Stomach (tissue), 8 donors: ENCODE measurements at regions not wholly inside any gene's neighbourhood (a gene's known extent, or its start where the extent isn't known, plus 50 kb on each side); places are given as distances from the start of the nearest gene placed in this dataset.

Experiments used
- DNase-seq, 2 donors: peaks; one replicate each; pipeline versions ENCODE4 v3.0.0 to v3.0.0-alpha.2; 2013 to 2019
- H3K27ac ChIP-seq, 5 donors: fragments of 200-600 bp in 4 of 5; sonication (generic) in 4 of 5; one replicate each; pipeline ENCODE4 v1.5.1; 2013 to 2019; ENCODE audit warnings: mild to moderate bottlenecking in 1 of 5, moderate library complexity in 1 of 5
- H3K27me3 ChIP-seq, 3 donors: fragments of 200-600 bp; sonication (generic); one replicate each; pipeline ENCODE4 v1.5.1; 2017 to 2019; ENCODE audit warnings: mixed run types in 1 of 3
- H3K36me3 ChIP-seq, 4 donors: fragments of 200-600 bp; sonication (generic); 1 replicate in 3 of 4; 2 replicates in 1 of 4; pipeline ENCODE4 v1.5.1; 2016 to 2019
- H3K4me1 ChIP-seq, 4 donors: fragments of 200-600 bp; sonication (generic); one replicate each; pipeline ENCODE4 v1.5.1; 2016 to 2019
- H3K4me3 ChIP-seq, 4 donors: fragments of 200-600 bp; sonication (generic) in 3 of 4; one replicate each; pipeline ENCODE4 v1.5.1; 2016 to 2019; ENCODE audit warnings: mild to moderate bottlenecking in 1 of 4
- H3K9me3 ChIP-seq, 4 donors: fragments of 200-600 bp; sonication (generic); one replicate each; pipeline ENCODE4 v1.5.1; 2016 to 2019
- CTCF ChIP-seq, 7 experiments: fragments of 450-650 bp in 4 of 7; fragments of 200-600 bp in 3 of 7; sonication (generic) in 3 of 7; IDR thresholded peaks; one replicate each; pipeline ENCODE4 v1.5.1; 2016 to 2019; ENCODE audit warnings: antibody characterized with exemption in 7 of 7, control low read depth in 2 of 7, mild to moderate bottlenecking in 1 of 7
- EP300 ChIP-seq: sonication (generic); formaldehyde crosslinking; IDR thresholded peaks from one replicate; pipeline ENCODE4 v1.6.1; 2017; ENCODE audit warnings: antibody characterized with exemption
- POLR2A ChIP-seq, 4 donors: fragments of 450-650 bp; IDR thresholded peaks; one replicate each; pipeline ENCODE4 v1.6.1; 2016; ENCODE audit warnings: antibody characterized with exemption in 4 of 4, control low read depth in 2 of 4, mild to moderate bottlenecking in 1 of 4, moderate library complexity in 1 of 4
- POLR2AphosphoS5 ChIP-seq, 3 donors: sonication (generic); formaldehyde crosslinking; IDR thresholded peaks; one replicate each; pipeline ENCODE4 v1.6.1; 2016; ENCODE audit warnings: antibody characterized with exemption in 3 of 3
- WGBS, 5 donors: extraction: QIAGEN DNeasy Blood & Tissue Kit in 3 of 5; methylation state at CpG; one replicate each; pipeline versions ENCODE4 v1.1.5 to v1.1.7; 2013 to 2018; 5-methylcytosine and 5-hydroxymethylcytosine counted together
- intact Hi-C: fragments of 100-400 bp; cut with DNase I; formaldehyde crosslinking; loops from one replicate; pipeline ENCODE4 v1.15.1; 2023; ENCODE audit warnings: low total_unique reads
- donor health status: healthy with polysubstance abuse.
- donor health status: Bipolar disorder and iron deficiency.
- donor health status: healthy.

GRCh38 chr3:180223268-180223667, 186.5 kb upstream of the PEX5L start:
- H3K4me1 ChIP-seq = no peaks in the 10 kb centered on the region
- H3K9me3 ChIP-seq = peaks cover 0 to 20% (median 9%) of the 10 kb centered on the region in 4 donors
- no peak for DNase-seq
- TF ChIP-seq POLR2AphosphoS5 (IDR thresholded peaks at IDR 0.05) = no peak
- no peak for TF ChIP-seq CTCF (IDR thresholded peaks at IDR 0.05)
- TF ChIP-seq POLR2A (IDR thresholded peaks at IDR 0.05) = no peak
- TF ChIP-seq EP300 = no peak
- WGBS, 5 donors = 66 to 76% (median 74%) methylated on average over 3 of the region's 3 CpGs
- intact Hi-C loops = no loop called here
- H3K4me3 ChIP-seq = no peak overlapping the region
- H3K27ac ChIP-seq = no peak overlapping the region
- no peaks in the 10 kb centered on the region for H3K36me3 ChIP-seq
- H3K27me3 ChIP-seq = no peaks in the 10 kb centered on the region

DNA sequence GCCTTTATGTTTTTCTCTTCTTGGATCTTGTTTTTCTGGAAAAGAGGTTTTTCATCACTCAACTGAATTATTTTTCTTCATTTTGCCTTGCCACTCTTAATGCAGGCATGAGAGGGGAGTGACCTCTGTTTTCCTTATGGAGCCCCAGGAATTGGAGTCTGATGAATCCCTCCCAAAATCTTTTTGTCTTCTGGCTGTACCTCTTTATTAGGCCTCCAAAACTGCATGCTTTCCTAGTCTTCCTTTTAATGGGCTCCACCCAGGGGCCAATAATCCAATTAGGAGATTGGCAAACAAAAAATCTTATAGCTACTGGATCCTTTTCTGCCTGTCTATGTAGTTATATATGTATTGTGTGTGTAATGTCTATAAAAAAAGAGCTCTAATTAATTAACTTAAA, 192.4 kb upstream of the PEX5L start:
- DNase-seq = no peak
- Histone ChIP-seq H3K9me3 (peaks cover 6 to 70% (median 57%) of the 10 kb centered on the region in 4 donors), H3K27ac (no peak overlapping the region), H3K27me3 (no peaks in the 10 kb centered on the region), H3K4me1 (no peaks in the 10 kb centered on the region), H3K36me3 (no peaks in the 10 kb centered on the region), H3K4me3 (no peak overlapping the region)
- intact Hi-C loops = no loop called here
- TF ChIP-seq POLR2A (IDR thresholded peaks at IDR 0.05) (no peak), CTCF (IDR thresholded peaks at IDR 0.05) (no peak), POLR2AphosphoS5 (IDR thresholded peaks at IDR 0.05) (no peak), EP300 (no peak)

GRCh38 chr3:180239939-180240338, 203.2 kb upstream of the PEX5L start:
- H3K27me3 ChIP-seq = no peaks in the 10 kb centered on the region
- TF ChIP-seq EP300 (no peak), POLR2AphosphoS5 (IDR thresholded peaks at IDR 0.05) (no peak), POLR2A (IDR thresholded peaks at IDR 0.05) (no peak), CTCF (IDR thresholded peaks at IDR 0.05) (no peak)
- WGBS, 5 donors = 27 to 42% (median 40%) methylated on average over 2 of the region's 2 CpGs
- H3K27ac ChIP-seq = no peak overlapping the region
- DNase-seq = peak in 1 of 2 donors; percentile 7
- no peaks in the 10 kb centered on the region for H3K4me1 ChIP-seq
- H3K4me3 ChIP-seq = no peak overlapping the region
- intact Hi-C loops = loop anchor here (10.0 kb wide), 1 partner anchor 55 kb away; no protein-coding TSS in a partner anchor
- no peaks in the 10 kb centered on the region for H3K36me3 ChIP-seq
- H3K9me3 ChIP-seq = peaks cover 0 to 11% (median 4%) of the 10 kb centered on the region in 4 donors

DNA sequence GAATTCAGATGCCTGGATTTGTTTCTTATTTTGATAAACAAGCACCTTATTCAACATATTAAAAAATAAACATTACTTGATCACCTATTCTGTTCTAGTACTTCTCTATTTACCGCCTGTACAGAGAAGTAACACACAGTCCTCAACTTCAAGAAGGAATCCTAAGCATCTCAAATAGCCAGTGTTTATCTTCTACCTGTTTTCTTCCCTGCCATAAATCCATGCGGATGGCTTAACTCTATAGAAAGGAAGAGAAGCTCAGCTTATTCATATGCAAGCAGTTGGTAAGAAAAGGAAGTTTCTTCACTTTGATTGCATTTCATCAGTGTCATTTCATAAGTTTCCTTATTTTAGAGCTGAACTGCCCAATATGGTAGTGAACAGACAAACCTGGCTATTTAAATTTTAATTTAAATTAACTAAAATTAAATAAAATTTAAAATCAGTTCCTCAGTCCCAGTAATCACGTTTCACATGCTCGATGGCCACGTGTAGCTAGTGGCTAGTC, 210.0 kb upstream of the PEX5L start:
- Histone ChIP-seq H3K4me1 (no peaks in the 10 kb centered on the region), H3K4me3 (no peak overlapping the region), H3K27me3 (no peaks in the 10 kb centered on the region), H3K27ac (no peak overlapping the region), H3K9me3 (no peaks in the 10 kb centered on the region), H3K36me3 (no peaks in the 10 kb centered on the region)
- TF ChIP-seq POLR2A (IDR thresholded peaks at IDR 0.05) (no peak), POLR2AphosphoS5 (IDR thresholded peaks at IDR 0.05) (no peak), EP300 (no peak), CTCF (IDR thresholded peaks at IDR 0.05) (no peak)
- no peak for DNase-seq
- 42 to 61% (median 47%) methylated on average over 5 of the region's 5 CpGs for WGBS, 5 donors
- intact Hi-C loops = loop anchor here (10.0 kb wide), 1 partner anchor 62 kb away; no protein-coding TSS in a partner anchor
